GM18505 (cell line): ENCODE measurements at regions not wholly inside any gene's neighbourhood (a gene's known extent, or its start where the extent isn't known, plus 50 kb on each side); places are given as distances from the start of the nearest gene placed in this dataset.

ENCODE experiments used
- ATAC-seq: cut with Tn5 transposase; IDR thresholded peaks from one replicate; pipeline ENCODE4 v1.9.1; 2021; ENCODE audit not compliant: unreplicated experiment
- POLR2A ChIP-seq: IDR thresholded peaks from 4 replicates; pipeline ENCODE4 v1.6.1; 2011; ENCODE audit warnings: borderline replicate concordance; ENCODE audit not compliant: insufficient read depth, insufficient read length; ENCODE audit errors: extremely low read depth

GRCh38 chr12:124517260-124518050, 50.0 kb downstream of the NCOR2 start:
- no peak for ATAC-seq
- no peak for TF ChIP-seq POLR2A

DNA sequence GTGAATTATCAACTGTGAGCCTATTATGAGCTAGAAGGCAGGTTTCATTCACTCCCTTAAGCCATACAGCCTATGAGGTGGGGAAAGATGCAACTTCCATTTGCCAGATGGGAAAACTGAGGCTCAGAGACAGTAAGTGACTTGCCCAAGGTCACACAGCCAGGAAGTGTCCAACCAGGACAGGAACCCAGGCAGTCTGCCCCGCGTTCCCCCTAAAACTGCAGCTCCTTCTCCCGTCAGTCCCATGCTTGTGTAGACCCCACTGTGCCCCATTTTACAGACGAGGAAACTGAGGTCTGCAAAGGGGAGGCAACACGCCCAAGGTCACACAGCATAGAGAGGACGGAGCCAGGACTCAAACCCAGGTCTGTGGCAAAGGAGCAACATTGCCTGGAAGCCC, 50.6 kb downstream of the NCOR2 start:
- TF ChIP-seq POLR2A = no peak
- ATAC-seq = no peak

DNA sequence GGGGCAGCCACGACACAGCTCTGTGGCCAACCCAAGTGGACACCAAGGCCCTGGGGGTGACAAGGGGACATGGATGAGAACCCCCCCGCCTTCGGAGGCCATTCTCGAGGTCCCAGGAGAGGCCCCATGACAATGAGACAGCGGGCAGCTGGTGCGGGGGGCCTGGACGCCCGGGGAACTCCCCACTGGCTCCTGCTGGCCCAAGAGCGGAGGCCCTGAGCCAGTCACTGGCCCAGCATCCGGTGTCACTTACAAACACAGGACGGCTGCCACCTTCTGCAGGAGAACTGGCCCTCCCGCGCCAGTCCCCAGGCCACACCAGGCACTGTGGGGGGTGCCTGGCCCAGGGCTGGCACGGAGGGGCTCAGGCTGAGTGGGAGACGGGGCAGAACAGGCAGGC, 51.4 kb downstream of the NCOR2 start:
- no peak for ATAC-seq
- no peak for TF ChIP-seq POLR2A

- TF ChIP-seq POLR2A = no peak
- no peak for ATAC-seq
Observed at GRCh38 chr12:124514996-124515932, 52.1 kb downstream of the NCOR2 start.

GRCh38 chr12:124514145-124514995, 53.0 kb downstream of the NCOR2 start:
- ATAC-seq = no peak

DNA sequence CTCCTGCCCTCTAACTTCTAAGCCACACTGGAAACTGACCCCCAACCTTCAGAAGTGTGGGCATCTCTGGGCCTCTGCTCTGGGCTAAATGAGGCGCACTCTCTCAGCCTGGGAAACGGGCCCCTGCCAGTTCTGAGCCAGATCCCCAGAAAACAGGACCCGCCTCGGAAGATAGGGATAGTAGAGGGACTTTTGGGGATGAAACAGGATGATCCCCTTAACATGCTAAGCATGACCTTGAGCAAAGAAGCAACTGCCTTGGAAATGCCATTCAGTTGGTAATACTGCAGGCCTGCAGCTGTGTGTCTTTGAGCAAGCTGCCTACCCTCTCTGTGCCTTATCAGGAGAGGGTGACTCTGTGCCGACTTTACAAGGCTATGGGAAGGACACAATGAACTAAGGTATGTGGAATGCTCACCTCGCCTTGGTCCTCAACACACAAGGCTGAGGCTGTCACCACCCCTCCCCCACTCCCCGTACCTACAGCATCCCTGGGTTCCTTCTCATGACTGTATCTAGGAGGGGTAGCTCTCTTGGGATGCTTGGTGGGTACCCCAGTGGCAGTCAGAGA, 54.0 kb downstream of the NCOR2 start:
- no peak for TF ChIP-seq POLR2A
- ATAC-seq = no peak

More at GRCh38 chr12:124514145-124514995, 53.0 kb downstream of the NCOR2 start:
- no peak for TF ChIP-seq POLR2A

DNA sequence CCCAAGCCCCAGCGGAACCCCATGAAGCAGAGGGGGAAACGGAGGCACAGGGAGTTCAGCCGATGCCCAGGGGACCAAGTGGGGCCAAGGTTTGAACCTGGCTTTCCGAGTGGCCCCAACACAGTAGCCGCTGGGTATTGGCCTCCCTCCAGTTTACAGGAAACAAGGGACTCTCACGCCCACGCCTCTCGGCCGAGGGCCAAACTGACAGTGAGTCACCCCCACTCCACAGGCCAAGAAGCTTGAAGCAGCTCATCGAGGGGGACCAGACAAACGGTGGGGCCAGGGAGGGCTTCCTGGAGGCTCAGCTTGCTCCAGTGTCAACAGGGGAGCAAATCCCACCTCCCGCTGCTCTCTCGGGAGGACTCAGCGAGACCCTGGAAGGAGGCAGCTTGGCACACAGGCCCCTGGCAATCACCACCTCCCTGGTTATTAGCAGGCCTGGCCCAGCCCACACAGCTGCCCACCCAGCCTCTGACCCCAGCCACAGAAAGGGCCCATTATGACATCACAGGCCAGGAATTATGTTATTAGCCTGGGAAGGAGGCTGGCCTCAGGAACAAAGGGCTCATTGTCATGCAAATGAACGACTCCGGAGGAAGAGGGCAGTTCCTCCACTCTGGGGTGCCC, 54.6 kb downstream of the NCOR2 start:
- no peak for ATAC-seq
- TF ChIP-seq POLR2A = no peak

GRCh38 chr12:124511259-124511985, 56.0 kb downstream of the NCOR2 start:
- no peak for ATAC-seq
- TF ChIP-seq POLR2A = no peak

- TF ChIP-seq POLR2A = no peak
- no peak for ATAC-seq
Observed at GRCh38 chr12:124510301-124510970, 57.0 kb downstream of the NCOR2 start.

DNA sequence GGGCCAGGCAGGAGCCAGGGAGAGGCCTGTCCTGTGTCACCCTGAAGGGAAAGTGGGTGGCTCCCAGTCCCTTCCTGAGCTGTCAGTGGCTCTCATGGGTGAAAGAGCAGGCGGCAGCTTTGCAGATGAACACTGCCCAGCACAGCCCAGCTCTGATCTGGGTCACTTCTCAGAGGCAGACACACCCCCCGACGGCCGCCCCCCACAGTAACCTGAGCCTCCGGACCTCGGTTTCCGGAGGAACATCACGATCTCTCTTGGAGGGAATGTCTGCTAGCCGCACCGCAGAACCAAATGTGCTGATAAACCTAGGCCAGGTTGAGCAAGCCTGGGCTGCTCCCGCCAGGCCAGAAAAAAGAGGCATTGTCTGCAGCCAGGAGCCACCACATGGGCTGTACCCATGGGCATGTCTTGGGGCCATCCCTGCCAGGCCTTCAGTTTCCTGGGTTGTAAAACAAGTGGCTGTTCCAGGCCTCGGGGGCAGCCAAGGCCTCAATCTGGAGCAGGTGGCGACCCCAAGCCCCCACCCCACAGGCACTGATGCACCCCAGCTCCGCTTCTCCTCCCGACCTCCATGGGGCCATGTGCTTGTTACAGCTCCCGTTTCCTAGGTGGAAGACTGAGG, 57.6 kb downstream of the NCOR2 start:
- ATAC-seq = no peak
- no peak for TF ChIP-seq POLR2A

GRCh38 chr12:124509300-124509675, 58.1 kb downstream of the NCOR2 start:
- ATAC-seq = no peak

More at GRCh38 chr12:124509300-124509675, 58.1 kb downstream of the NCOR2 start:
- TF ChIP-seq POLR2A = no peak
